SK-N-SH treated with all-trans-retinoic acid at 6 μM for 48 hours (cell line): ENCODE measurements at regions not wholly inside any gene's neighbourhood (a gene's known extent, or its start where the extent isn't known, plus 50 kb on each side); places are given as distances from the start of the nearest gene placed in this dataset.

Experiments
- PPARA ChIP-seq: fragments of 250-450 bp; sonication (Bioruptor Pico); IDR thresholded peaks from 2 replicates; pipeline ENCODE4 v1.5.0; 2020; ENCODE audit warnings: mild to moderate bottlenecking, borderline replicate concordance
- RARB ChIP-seq: fragments of 250-450 bp; sonication (Bioruptor Pico); IDR thresholded peaks from 2 replicates; pipeline ENCODE4 v1.8.0; 2021; ENCODE audit warnings: mild to moderate bottlenecking, moderate library complexity

DNA sequence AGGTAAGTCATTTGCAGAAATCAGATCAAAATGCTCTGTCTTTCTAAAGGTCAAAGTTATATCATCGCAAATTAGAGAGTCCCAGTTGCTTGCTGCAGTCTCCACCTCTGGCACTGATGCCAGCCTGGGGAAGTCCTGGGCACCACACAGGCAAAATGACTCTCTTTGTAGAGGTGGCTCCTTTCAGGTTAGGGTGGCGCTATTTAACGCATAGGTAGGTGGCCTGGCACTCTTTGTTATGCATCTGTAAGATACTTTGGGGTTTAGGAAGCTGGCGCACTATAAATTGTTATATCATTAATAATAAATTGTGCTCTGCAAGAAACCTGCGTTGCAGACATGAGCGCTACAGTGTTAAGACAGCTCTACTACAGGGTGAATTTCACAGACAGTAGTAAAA lies 268.5 kb downstream of the ICOS start:
- TF ChIP-seq RARB (CRISPR knock-in tag) (no peak), PPARA (no peak)
